B cell (primary cell): ENCODE measurements at regions not wholly inside any gene's neighbourhood (a gene's known extent, or its start where the extent isn't known, plus 50 kb on each side); places are given as distances from the start of the nearest gene placed in this dataset.

Source experiments
- ATAC-seq: fragments of 200-7000 bp; cut with Tn5 transposase; one replicate; pipeline ENCODE4 v1.10.0; 2021; ENCODE audit warnings: low read depth, mild to moderate bottlenecking, moderate number of reproducible peaks, moderate library complexity
- CTCF ChIA-PET: fragments of 350-600 bp; sonication (Branson Sonifier 250); formaldehyde crosslinking; loops from one replicate; lab custom pipeline; 2021; ENCODE audit warnings: antibody characterized with exemption, inconsistent platforms; lab: Charles Lee
- POLR2A ChIA-PET: fragments of 350-600 bp; sonication (Branson Sonifier 250); formaldehyde crosslinking; loops from one replicate; lab custom pipeline; 2021; ENCODE audit warnings: antibody characterized with exemption; lab: Charles Lee
- DNase-seq: peaks from one replicate; pipeline ENCODE4 v3.0.0; 2013
- H2AFZ ChIP-seq: 2 replicates; pipeline ENCODE4 v1.6.1; 2012; ENCODE audit warnings: mild to moderate bottlenecking, low read depth, low read length; ENCODE audit not compliant: insufficient read depth, poor library complexity, severe bottlenecking
- H3K27ac ChIP-seq, 2 donors: 1 replicate in 1 of 2; 2 replicates in 1 of 2; pipeline ENCODE4 v1.5.1; 2012 to 2013; ENCODE audit warnings: low read length in 2 of 2, mild to moderate bottlenecking in 2 of 2, moderate library complexity in 1 of 2
- H3K27me3 ChIP-seq, 4 experiments: fragments of 200-600 bp in 1 of 4; sonication (generic) in 1 of 4; replicated peaks in 1 of 4; 1 replicate in 2 of 4; 2 replicates in 2 of 4; pipeline versions ENCODE4 v1.6.1 to v1.7.0; 2013 to 2016; ENCODE audit warnings: low read length in 3 of 4, mild to moderate bottlenecking in 2 of 4, mixed read lengths in 1 of 4, moderate library complexity in 1 of 4; ENCODE audit not compliant: insufficient read depth in 4 of 4, control insufficient read depth in 3 of 4; ENCODE audit errors: control extremely low read depth in 1 of 4
- H3K36me3 ChIP-seq, 2 experiments: replicated peaks in 1 of 2; 1 replicate in 1 of 2; 2 replicates in 1 of 2; pipeline versions ENCODE4 v1.6.1 to v1.7.1; 2013; ENCODE audit warnings: low read length in 1 of 2; ENCODE audit not compliant: insufficient read depth in 2 of 2, control insufficient read depth in 1 of 2; ENCODE audit errors: control extremely low read depth in 1 of 2, extremely low read depth in 1 of 2
- H3K4me1 ChIP-seq, 2 donors: fragments of 200-600 bp in 1 of 2; sonication (generic) in 1 of 2; 1 replicate in 1 of 2; 2 replicates in 1 of 2; pipeline versions ENCODE4 v1.5.1 to v1.6.1; 2013 to 2017; ENCODE audit warnings: low read length in 2 of 2; ENCODE audit not compliant: control insufficient read depth in 2 of 2, insufficient read depth in 2 of 2
- H3K4me2 ChIP-seq: replicated peaks from 2 replicates; pipeline ENCODE3; 2012; ENCODE audit warnings: mild to moderate bottlenecking, low read depth, low read length; ENCODE audit not compliant: poor library complexity, severe bottlenecking
- H3K4me3 ChIP-seq, 5 experiments: fragments of 200-600 bp in 1 of 5; sonication (generic) in 1 of 5; 1 replicate in 3 of 5; 2 replicates in 2 of 5; pipeline versions ENCODE4 v1.5.1 to v1.7.0; 2011 to 2016; ENCODE audit warnings: low read length in 4 of 5, mild to moderate bottlenecking in 4 of 5, low read depth in 2 of 5, control low read depth in 1 of 5, moderate library complexity in 1 of 5; ENCODE audit not compliant: insufficient read depth in 1 of 5; ENCODE audit errors: control extremely low read depth in 1 of 5, extremely low read depth in 1 of 5
- H3K79me2 ChIP-seq: fragments of 200-600 bp; sonication (generic); one replicate; pipeline ENCODE4 v1.6.0; 2016; ENCODE audit warnings: low read length; ENCODE audit not compliant: control insufficient read depth, insufficient read depth
- H3K9ac ChIP-seq: fragments of 200-600 bp; sonication (generic); 2 replicates; pipeline ENCODE4 v1.6.1; 2017; ENCODE audit warnings: mild to moderate bottlenecking, low read length, moderate library complexity
- H3K9me3 ChIP-seq, 3 donors: one replicate each; pipeline versions ENCODE4 v1.6.1 to v1.7.1; 2013; ENCODE audit warnings: low read length in 2 of 3; ENCODE audit not compliant: control insufficient read depth in 2 of 3, insufficient read depth in 1 of 3; ENCODE audit errors: control extremely low read depth in 1 of 3
- H4K20me1 ChIP-seq: 2 replicates; pipeline ENCODE4 v1.6.0; 2012; ENCODE audit warnings: mild to moderate bottlenecking, low read length; ENCODE audit not compliant: insufficient read depth, control insufficient read depth, poor library complexity, severe bottlenecking
- H3K27ac Mint-ChIP-seq: one replicate; pipeline ENCODE4 v1.8.0; 2021; ENCODE audit warnings: mixed read lengths
- H3K27me3 Mint-ChIP-seq: one replicate; pipeline ENCODE4 v1.8.0; 2021; ENCODE audit warnings: mixed read lengths
- H3K4me1 Mint-ChIP-seq: one replicate; pipeline ENCODE4 v1.8.0; 2021; ENCODE audit warnings: mixed read lengths
- H3K4me3 Mint-ChIP-seq: one replicate; pipeline ENCODE4 v1.8.0; 2021; ENCODE audit warnings: mixed read lengths
- H3K9me3 Mint-ChIP-seq: one replicate; pipeline ENCODE4 v1.8.0; 2022; ENCODE audit warnings: mixed read lengths; ENCODE audit not compliant: insufficient read depth
- EZH2 ChIP-seq: IDR thresholded peaks from 2 replicates; pipeline ENCODE4 v1.6.1; 2012; ENCODE audit warnings: borderline replicate concordance, low read depth, mild to moderate bottlenecking, moderate library complexity, low read length; ENCODE audit not compliant: insufficient read depth, poor library complexity, severe bottlenecking
- WGBS: methylation state at CpG from one replicate; pipeline ENCODE4 v1.1.5; 2013; ENCODE audit warnings: missing lambda C conversion rate; ENCODE audit not compliant: insufficient coverage; 5-methylcytosine and 5-hydroxymethylcytosine counted together
- intact Hi-C: fragments of 100-400 bp; cut with micrococcal nuclease; formaldehyde crosslinking; loops from one replicate; pipeline ENCODE4 v1.10.0; 2022
- TF ChIP-seq, protein P1 (sequence below): fragments of 200-600 bp; IDR thresholded peaks from one replicate; pipeline ENCODE4 v1.8.0; 2022; ENCODE audit warnings: antibody characterized with exemption, mild to moderate bottlenecking

GRCh38 chr9:754150-754931, 87.2 kb upstream of the DMRT1 start:
- ChIA-PET POLR2A (no interaction called here), CTCF (no interaction called here)
- no peak for TF ChIP-seq EZH2
- TF ChIP-seq, protein P1, sequence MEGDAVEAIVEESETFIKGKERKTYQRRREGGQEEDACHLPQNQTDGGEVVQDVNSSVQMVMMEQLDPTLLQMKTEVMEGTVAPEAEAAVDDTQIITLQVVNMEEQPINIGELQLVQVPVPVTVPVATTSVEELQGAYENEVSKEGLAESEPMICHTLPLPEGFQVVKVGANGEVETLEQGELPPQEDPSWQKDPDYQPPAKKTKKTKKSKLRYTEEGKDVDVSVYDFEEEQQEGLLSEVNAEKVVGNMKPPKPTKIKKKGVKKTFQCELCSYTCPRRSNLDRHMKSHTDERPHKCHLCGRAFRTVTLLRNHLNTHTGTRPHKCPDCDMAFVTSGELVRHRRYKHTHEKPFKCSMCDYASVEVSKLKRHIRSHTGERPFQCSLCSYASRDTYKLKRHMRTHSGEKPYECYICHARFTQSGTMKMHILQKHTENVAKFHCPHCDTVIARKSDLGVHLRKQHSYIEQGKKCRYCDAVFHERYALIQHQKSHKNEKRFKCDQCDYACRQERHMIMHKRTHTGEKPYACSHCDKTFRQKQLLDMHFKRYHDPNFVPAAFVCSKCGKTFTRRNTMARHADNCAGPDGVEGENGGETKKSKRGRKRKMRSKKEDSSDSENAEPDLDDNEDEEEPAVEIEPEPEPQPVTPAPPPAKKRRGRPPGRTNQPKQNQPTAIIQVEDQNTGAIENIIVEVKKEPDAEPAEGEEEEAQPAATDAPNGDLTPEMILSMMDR, result no peak
- Histone ChIP-seq H3K4me1 (peaks cover 7 to 22% of the 10 kb centered on the region in 2 donors), H3K79me2 (no peaks in the 10 kb centered on the region), H3K4me2 (no peak overlapping the region), H3K36me3 (no peaks in the 10 kb centered on the region), H3K9me3 (no peaks in the 10 kb centered on the region), H3K27ac (no peak overlapping the region), H2AFZ (no peak overlapping the region), H3K4me3 (no peak overlapping the region), H3K9ac (no peak overlapping the region), H4K20me1 (no peaks in the 10 kb centered on the region), H3K27me3 (no peaks in the 10 kb centered on the region)
- peaks cover 21% of the 10 kb centered on the region for H3K4me1 Mint-ChIP-seq
- H3K27ac Mint-ChIP-seq, result no peak overlapping the region
- H3K27me3 Mint-ChIP-seq, result peaks cover 9% of the 10 kb centered on the region
- ATAC-seq, result no peak
- no peak for DNase-seq
- intact Hi-C loops, result no loop called here
- H3K4me3 Mint-ChIP-seq, result no peak overlapping the region
- H3K9me3 Mint-ChIP-seq, result no peaks in the 10 kb centered on the region
- 88% methylated on average over 8 of the region's 9 CpGs for WGBS
